Natural killer cell (primary cell): ENCODE measurements at regions not wholly inside any gene's neighbourhood (a gene's known extent, or its start where the extent isn't known, plus 50 kb on each side); places are given as distances from the start of the nearest gene placed in this dataset.
"Not testable (repeated sequence)": the region's sequence is repeated elsewhere in the genome, so short reads cannot be mapped to it uniquely, and the experiment has no call there.

Experiments used
- ATAC-seq, 3 donors: fragments of 150-1000 bp in 2 of 3; fragments of 200-7000 bp in 1 of 3; cut with Tn5 transposase; 1 replicate in 1 of 3; 2 replicates in 2 of 3; pipeline ENCODE4 v1.10.0; 2021; ENCODE audit warnings: mild to moderate bottlenecking in 2 of 3, moderate library complexity in 2 of 3
- DNase-seq, 2 donors: peaks; one replicate each; pipeline versions ENCODE4 v3.0.0 to v3.0.0-alpha.2; 2013 to 2021; ENCODE audit warnings: mixed read lengths in 1 of 2
- H3K27ac ChIP-seq: one replicate; pipeline ENCODE4 v1.5.1; 2013; ENCODE audit warnings: mild to moderate bottlenecking, low read length
- H3K27me3 ChIP-seq: one replicate; pipeline ENCODE4 v1.6.1; 2013; ENCODE audit warnings: low read length; ENCODE audit not compliant: control insufficient read depth, insufficient read depth
- H3K36me3 ChIP-seq: one replicate; pipeline ENCODE4 v1.6.1; 2013; ENCODE audit warnings: low read length; ENCODE audit not compliant: control insufficient read depth, insufficient read depth
- H3K4me1 ChIP-seq: one replicate; pipeline ENCODE4 v1.6.1; 2013; ENCODE audit warnings: low read length; ENCODE audit not compliant: control insufficient read depth, insufficient read depth
- H3K4me3 ChIP-seq: one replicate; pipeline ENCODE4 v1.5.1; 2013; ENCODE audit warnings: low read length
- H3K9me3 ChIP-seq: one replicate; pipeline ENCODE4 v1.6.1; 2013; ENCODE audit warnings: low read length; ENCODE audit not compliant: control insufficient read depth, insufficient read depth
- H3K27ac Mint-ChIP-seq, 2 donors: one replicate each; pipeline ENCODE4 v1.8.0; 2022; ENCODE audit warnings: mild to moderate bottlenecking in 2 of 2, mixed read lengths in 2 of 2, moderate library complexity in 1 of 2
- H3K27me3 Mint-ChIP-seq, 2 donors: one replicate each; pipeline ENCODE4 v1.8.0; 2022; ENCODE audit warnings: low read depth in 2 of 2, mixed read lengths in 2 of 2
- H3K36me3 Mint-ChIP-seq: one replicate; pipeline ENCODE4 v1.8.0; 2022; ENCODE audit warnings: mixed read lengths
- H3K4me1 Mint-ChIP-seq, 2 donors: one replicate each; pipeline ENCODE4 v1.8.0; 2022; ENCODE audit warnings: mixed read lengths in 2 of 2
- H3K4me3 Mint-ChIP-seq: one replicate; pipeline ENCODE4 v1.8.0; 2022; ENCODE audit warnings: mild to moderate bottlenecking, moderate library complexity, mixed read lengths
- H3K9me3 Mint-ChIP-seq, 2 donors: one replicate each; pipeline ENCODE4 v1.8.0; 2022; ENCODE audit warnings: mixed read lengths in 2 of 2
- WGBS: methylation state at CpG from one replicate; pipeline ENCODE4 v1.1.7; 2013; ENCODE audit warnings: missing lambda C conversion rate; ENCODE audit not compliant: insufficient coverage; 5-methylcytosine and 5-hydroxymethylcytosine counted together
- intact Hi-C: fragments of 100-400 bp; cut with micrococcal nuclease; formaldehyde crosslinking; loops from one replicate; pipeline ENCODE4 v1.14.2; 2022
- TF ChIP-seq, protein P1 (sequence below): fragments of 200-600 bp; IDR thresholded peaks from one replicate; pipeline ENCODE4 v1.8.0; 2022; ENCODE audit warnings: antibody characterized with exemption

DNA sequence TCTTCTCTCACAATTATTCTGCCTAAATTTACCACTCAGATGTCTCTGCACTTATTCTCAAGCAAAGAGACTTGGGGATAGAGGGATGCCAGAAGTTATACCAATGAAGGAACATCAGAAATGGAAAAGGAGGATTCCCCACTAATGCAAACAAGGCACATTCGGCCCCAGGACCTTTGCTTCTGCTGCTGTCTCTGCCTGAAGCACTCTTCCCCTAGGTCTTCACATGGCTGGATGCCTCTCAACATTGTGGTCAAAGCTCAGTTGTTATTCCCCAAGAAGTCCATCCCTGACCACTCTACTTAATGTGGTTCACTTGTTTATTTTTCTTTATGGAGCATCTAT is 508.7 kb downstream of the DOK5 start:
- no peaks in the 10 kb centered on the region for H3K9me3 ChIP-seq
- DNase-seq (no peak), ATAC-seq (no peak)
- Mint-ChIP-seq H3K36me3 (no peaks in the 10 kb centered on the region), H3K27ac (no peak overlapping the region), H3K27me3 (no peaks in the 10 kb centered on the region), H3K4me3 (no peak overlapping the region), H3K4me1 (no peaks in the 10 kb centered on the region), H3K9me3 (peaks cover 0 to 2% of the 10 kb centered on the region in 2 donors)
- no peaks in the 10 kb centered on the region for H3K36me3 ChIP-seq
- no peak overlapping the region for H3K4me3 ChIP-seq
- intact Hi-C loops: no loop called here
- no peak overlapping the region for H3K27ac ChIP-seq
- H3K4me1 ChIP-seq: no peaks in the 10 kb centered on the region
- H3K27me3 ChIP-seq: no peaks in the 10 kb centered on the region
- WGBS: 70% methylated on average over 1 of the region's 1 CpG
- TF ChIP-seq, protein P1, sequence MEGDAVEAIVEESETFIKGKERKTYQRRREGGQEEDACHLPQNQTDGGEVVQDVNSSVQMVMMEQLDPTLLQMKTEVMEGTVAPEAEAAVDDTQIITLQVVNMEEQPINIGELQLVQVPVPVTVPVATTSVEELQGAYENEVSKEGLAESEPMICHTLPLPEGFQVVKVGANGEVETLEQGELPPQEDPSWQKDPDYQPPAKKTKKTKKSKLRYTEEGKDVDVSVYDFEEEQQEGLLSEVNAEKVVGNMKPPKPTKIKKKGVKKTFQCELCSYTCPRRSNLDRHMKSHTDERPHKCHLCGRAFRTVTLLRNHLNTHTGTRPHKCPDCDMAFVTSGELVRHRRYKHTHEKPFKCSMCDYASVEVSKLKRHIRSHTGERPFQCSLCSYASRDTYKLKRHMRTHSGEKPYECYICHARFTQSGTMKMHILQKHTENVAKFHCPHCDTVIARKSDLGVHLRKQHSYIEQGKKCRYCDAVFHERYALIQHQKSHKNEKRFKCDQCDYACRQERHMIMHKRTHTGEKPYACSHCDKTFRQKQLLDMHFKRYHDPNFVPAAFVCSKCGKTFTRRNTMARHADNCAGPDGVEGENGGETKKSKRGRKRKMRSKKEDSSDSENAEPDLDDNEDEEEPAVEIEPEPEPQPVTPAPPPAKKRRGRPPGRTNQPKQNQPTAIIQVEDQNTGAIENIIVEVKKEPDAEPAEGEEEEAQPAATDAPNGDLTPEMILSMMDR: no peak

DNA sequence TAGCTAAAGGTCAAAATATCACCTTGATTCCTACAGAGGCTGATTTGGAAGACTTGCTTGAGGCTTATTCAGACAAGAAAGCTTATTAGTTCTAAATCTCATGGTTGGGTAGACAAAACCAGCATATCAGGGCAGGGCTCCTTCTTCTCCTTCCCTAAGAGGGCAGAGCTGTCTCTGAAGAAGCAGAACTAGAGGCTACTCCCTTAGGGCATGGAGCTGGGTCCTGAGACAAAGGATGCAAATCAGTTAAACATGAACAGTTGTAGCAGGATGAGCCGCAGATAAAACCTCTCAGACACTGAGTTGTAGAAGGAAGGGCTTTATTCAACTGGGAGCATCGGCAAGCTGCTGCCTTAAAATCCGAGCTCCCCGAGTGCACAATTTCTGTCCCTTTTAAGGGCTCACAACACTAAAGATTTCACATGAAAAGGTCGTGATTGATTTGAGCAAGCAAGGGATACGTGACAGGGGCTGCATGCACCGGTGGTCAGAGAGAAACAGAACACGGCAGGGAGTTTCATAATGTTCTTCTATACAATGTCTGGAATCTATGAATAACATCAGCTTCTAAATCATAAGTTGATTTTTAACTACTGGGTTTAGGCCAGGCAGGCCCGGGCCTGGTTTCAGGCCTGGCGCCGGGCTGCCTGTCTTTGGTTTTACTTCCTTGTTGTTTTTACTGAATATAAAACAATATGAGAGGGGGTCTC is 508.2 kb downstream of the DOK5 start:
- H3K27ac ChIP-seq, H3K36me3 Mint-ChIP-seq, H3K36me3 ChIP-seq, H3K4me1 ChIP-seq, H3K27me3 ChIP-seq, intact Hi-C loops, H3K4me3 ChIP-seq, ATAC-seq, H3K4me3 Mint-ChIP-seq, H3K4me1 Mint-ChIP-seq, H3K9me3 ChIP-seq, H3K9me3 Mint-ChIP-seq, H3K27me3 Mint-ChIP-seq, H3K27ac Mint-ChIP-seq, DNase-seq: not testable (repeated sequence)
- 89% methylated on average over 7 of the region's 11 CpGs for WGBS

DNA sequence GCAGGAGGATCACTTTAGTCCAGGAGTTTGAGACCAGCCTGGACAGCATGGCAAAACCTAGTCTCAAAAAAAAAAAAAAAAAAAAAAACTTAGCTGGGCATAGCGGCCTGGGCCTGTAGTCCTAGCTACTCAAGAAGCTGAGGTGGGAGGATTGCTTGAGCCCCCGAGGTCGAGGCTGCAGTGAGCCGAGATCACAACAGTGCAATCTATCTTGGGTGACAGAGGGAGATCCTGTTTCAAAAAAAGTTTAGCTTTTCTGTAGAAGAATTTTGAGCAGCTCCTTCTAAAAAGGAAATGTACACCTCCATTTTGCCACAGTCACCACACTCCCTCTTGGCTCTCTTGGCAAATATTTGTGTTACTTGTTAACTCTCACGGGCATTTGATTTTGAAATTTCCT is 505.8 kb downstream of the DOK5 start:
- 53% methylated on average over 4 of the region's 5 CpGs for WGBS
- Mint-ChIP-seq H3K4me3 (no peak overlapping the region), H3K36me3 (no peaks in the 10 kb centered on the region)

DNA sequence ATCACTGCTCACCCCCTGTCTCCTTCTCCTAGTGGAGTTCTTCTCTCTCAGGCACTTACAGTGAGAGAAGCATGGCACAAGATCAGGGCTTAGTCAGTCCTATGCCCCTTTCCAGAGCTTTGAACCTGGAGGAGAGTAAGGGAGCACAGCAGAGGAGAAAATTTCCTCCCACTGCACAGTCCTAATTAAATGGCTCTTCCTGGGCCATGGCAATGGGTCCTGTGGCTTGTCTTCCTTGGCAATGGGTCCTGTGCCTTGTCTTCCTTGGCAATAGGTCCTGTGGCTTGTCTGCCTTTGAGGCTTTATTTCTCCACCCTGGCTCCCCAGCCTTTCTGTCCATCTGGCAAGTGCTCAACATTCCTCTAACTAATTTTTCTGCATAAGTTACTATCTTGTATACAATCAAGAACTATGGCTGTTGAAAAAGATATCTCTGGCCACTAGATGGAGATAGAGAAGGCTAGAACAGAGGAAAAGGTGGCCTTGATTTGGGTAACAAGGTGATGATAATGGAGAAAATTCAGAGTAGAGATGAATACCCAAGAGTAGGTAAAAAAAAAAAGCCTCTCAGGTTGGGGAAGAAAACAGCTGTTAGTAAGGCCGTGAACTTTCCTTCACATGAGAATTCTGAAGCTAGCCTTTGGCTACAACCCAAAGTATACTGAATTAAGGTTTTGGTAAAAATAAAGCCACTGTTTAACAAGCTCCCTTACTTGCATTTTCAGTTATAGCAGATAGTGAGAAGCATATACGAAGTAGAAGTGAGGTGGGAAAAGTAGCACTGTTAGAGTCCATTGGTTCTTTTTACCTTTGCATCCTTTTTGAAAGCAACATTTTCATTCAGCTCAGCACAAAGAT is 504.9 kb downstream of the DOK5 start:
- Mint-ChIP-seq H3K36me3 (no peaks in the 10 kb centered on the region), H3K9me3 (peaks cover 0 to 2% of the 10 kb centered on the region in 2 donors), H3K4me3 (no peak overlapping the region), H3K4me1 (no peaks in the 10 kb centered on the region), H3K27ac (no peak overlapping the region), H3K27me3 (no peaks in the 10 kb centered on the region)
- Histone ChIP-seq H3K4me3 (no peak overlapping the region), H3K27ac (no peak overlapping the region), H3K36me3 (no peaks in the 10 kb centered on the region), H3K4me1 (no peaks in the 10 kb centered on the region), H3K9me3 (no peaks in the 10 kb centered on the region), H3K27me3 (no peaks in the 10 kb centered on the region)
- ATAC-seq (no peak), DNase-seq (no peak)
- TF ChIP-seq, protein P1: no peak
- intact Hi-C loops: no loop called here
- 49% methylated on average over 2 of the region's 2 CpGs for WGBS

More for the DNA sequence above, 505.8 kb downstream of the DOK5 start:
- no peak overlapping the region for H3K4me3 ChIP-seq
- no peaks in the 10 kb centered on the region for H3K4me1 ChIP-seq
- no peak overlapping the region for H3K27ac Mint-ChIP-seq
- H3K9me3 Mint-ChIP-seq: peaks cover 0 to 2% of the 10 kb centered on the region in 2 donors
- no peaks in the 10 kb centered on the region for H3K27me3 Mint-ChIP-seq
- ATAC-seq (no peak), DNase-seq (no peak)
- no peak overlapping the region for H3K27ac ChIP-seq
- H3K36me3 ChIP-seq: no peaks in the 10 kb centered on the region
- H3K4me1 Mint-ChIP-seq: no peaks in the 10 kb centered on the region
- TF ChIP-seq, protein P1: no peak
- intact Hi-C loops: no loop called here
- no peaks in the 10 kb centered on the region for H3K27me3 ChIP-seq
- H3K9me3 ChIP-seq: no peaks in the 10 kb centered on the region
